Activated CD4-positive, alpha-beta memory T cell treated with anti-CD3 and anti-CD28 coated beads, Interleukin-2, amount 10 ng/mL, durations not matched to agents 7 days and 5 days (primary cell): ENCODE measurements at regions not wholly inside any gene's neighbourhood (a gene's known extent, or its start where the extent isn't known, plus 50 kb on each side); places are given as distances from the start of the nearest gene placed in this dataset.
"Not testable (repeated sequence)": the region's sequence is repeated elsewhere in the genome, so short reads cannot be mapped to it uniquely, and the experiment has no call there.

Experiments used
- CTCF ChIA-PET: fragments of 350-600 bp; sonication (Branson Sonifier 250); formaldehyde crosslinking; loops from one replicate; lab custom pipeline; 2021; ENCODE audit warnings: antibody characterized with exemption, inconsistent platforms; lab: Charles Lee
- POLR2A ChIA-PET: fragments of 350-600 bp; sonication (Branson Sonifier 250); formaldehyde crosslinking; loops from one replicate; lab custom pipeline; 2021; ENCODE audit warnings: antibody characterized with exemption; lab: Charles Lee
- DNase-seq: peaks from one replicate; pipeline ENCODE4 v3.0.0-alpha.2; 2020
- H3K27ac Mint-ChIP-seq: one replicate; pipeline ENCODE4 v1.8.0; 2021; ENCODE audit warnings: mild to moderate bottlenecking, mixed read lengths
- H3K27me3 Mint-ChIP-seq: one replicate; pipeline ENCODE4 v1.8.0; 2021; ENCODE audit warnings: mixed read lengths
- H3K36me3 Mint-ChIP-seq: one replicate; pipeline ENCODE4 v1.8.0; 2021; ENCODE audit warnings: low read depth, mixed read lengths
- H3K4me1 Mint-ChIP-seq: one replicate; pipeline ENCODE4 v1.8.0; 2021; ENCODE audit warnings: mixed read lengths
- H3K4me3 Mint-ChIP-seq: one replicate; pipeline ENCODE4 v1.8.0; 2021; ENCODE audit warnings: mild to moderate bottlenecking, mixed read lengths
- H3K9me3 Mint-ChIP-seq: one replicate; pipeline ENCODE4 v1.8.0; 2021; ENCODE audit warnings: mixed read lengths

DNA sequence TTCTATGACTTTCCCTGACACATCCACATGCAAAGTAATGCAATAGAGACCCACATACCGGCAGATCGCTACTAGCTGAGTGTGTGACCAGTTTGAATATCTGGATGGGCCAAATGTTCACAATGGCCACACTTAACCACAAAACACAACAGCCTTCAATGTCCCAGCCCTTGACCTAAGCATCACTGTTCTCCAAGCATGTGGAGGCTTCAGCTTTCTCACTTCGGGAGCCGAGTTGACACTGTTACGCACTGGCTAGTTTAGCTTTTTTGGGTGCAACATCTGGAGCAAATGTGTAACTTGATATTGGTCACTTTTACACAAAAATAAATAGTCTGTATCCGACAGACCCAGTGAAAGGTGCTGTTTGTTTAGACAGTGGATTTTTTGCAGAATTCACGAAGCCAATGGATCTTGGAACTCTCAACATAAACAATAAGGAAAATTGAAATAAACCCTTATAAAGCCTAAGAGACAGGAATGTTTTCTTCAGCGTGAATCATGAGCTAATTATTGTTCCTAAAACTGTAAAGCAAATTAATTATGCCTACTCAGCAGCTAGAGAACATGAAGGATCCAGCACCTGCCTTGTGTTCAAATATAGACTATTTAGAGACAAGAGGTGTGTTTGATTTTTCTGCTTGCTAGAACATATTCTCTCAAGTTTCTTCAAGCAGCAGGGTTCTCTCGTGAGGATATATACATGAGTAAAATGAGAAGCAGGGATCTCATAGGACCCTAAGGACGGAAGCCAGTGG is 117.6 kb upstream of the JCAD start:
- ChIA-PET CTCF (interaction anchor here (0.5 to 1.7 kb wide), 2 partner anchors 70 to 178 kb away, joined by 3 read pairs; no protein-coding TSS in a partner anchor), POLR2A (no interaction called here)
- Mint-ChIP-seq H3K4me3 (no peak overlapping the region), H3K27me3 (peaks cover 20% of the 10 kb centered on the region), H3K27ac (no peak overlapping the region), H3K4me1 (no peaks in the 10 kb centered on the region), H3K36me3 (no peaks in the 10 kb centered on the region), H3K9me3 (no peaks in the 10 kb centered on the region)
- no peak for DNase-seq

- H3K36me3 Mint-ChIP-seq, result no peaks in the 10 kb centered on the region
- POLR2A ChIA-PET, result no interaction called here
Measured at GRCh38 chr10:30176182-30176581, 116.8 kb upstream of the JCAD start.

GRCh38 chr10:30172673-30173072 is 113.3 kb upstream of the JCAD start:
- Mint-ChIP-seq H3K4me1 (peaks cover 9% of the 10 kb centered on the region), H3K36me3 (no peaks in the 10 kb centered on the region), H3K27me3 (peaks cover 29% of the 10 kb centered on the region), H3K27ac (no peak overlapping the region), H3K4me3 (no peak overlapping the region), H3K9me3 (no peaks in the 10 kb centered on the region)
- ChIA-PET POLR2A (no interaction called here), CTCF (no interaction called here)
- no peak for DNase-seq

More at GRCh38 chr10:30176182-30176581, 116.8 kb upstream of the JCAD start:
- CTCF ChIA-PET, result no interaction called here
- no peak for DNase-seq
- Mint-ChIP-seq H3K27ac (no peak overlapping the region), H3K4me1 (peaks cover 1% of the 10 kb centered on the region), H3K4me3 (no peak overlapping the region), H3K27me3 (peaks cover 21% of the 10 kb centered on the region), H3K9me3 (no peaks in the 10 kb centered on the region)

DNA sequence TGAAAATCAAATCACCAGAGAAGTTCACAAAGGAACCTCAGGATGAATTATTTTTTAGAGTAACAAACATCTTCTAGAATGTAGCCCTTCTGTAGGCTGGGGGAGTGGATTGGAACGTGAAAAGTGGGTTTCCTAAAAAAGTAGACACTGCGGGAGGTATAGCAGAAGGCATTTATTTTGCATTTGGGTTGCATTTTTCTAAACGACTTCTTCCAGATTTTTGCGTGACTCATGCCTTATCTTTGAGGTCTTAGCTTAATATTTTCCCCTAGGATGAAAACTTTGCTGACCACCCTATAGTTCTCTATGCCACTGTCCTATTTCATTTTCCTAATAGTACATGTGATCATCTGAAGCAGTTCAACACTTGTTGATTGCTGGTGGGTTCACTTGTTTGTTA is 112.7 kb upstream of the JCAD start:
- Mint-ChIP-seq H3K27me3 (peaks cover 29% of the 10 kb centered on the region), H3K36me3 (no peaks in the 10 kb centered on the region), H3K9me3 (no peaks in the 10 kb centered on the region), H3K4me1 (peaks cover 9% of the 10 kb centered on the region), H3K4me3 (no peak overlapping the region), H3K27ac (no peak overlapping the region)
- DNase-seq, result no peak
- ChIA-PET POLR2A (no interaction called here), CTCF (no interaction called here)

GRCh38 chr10:30171601-30172000 is 112.2 kb upstream of the JCAD start:
- H3K4me3 Mint-ChIP-seq, result no peak overlapping the region
- POLR2A ChIA-PET, result no interaction called here
- H3K36me3 Mint-ChIP-seq, result no peaks in the 10 kb centered on the region
- no peaks in the 10 kb centered on the region for H3K9me3 Mint-ChIP-seq
- CTCF ChIA-PET, result no interaction called here
- DNase-seq, result no peak
- H3K27ac Mint-ChIP-seq, result no peak overlapping the region
- H3K27me3 Mint-ChIP-seq, result peaks cover 31% of the 10 kb centered on the region
- peaks cover 9% of the 10 kb centered on the region for H3K4me1 Mint-ChIP-seq

DNA sequence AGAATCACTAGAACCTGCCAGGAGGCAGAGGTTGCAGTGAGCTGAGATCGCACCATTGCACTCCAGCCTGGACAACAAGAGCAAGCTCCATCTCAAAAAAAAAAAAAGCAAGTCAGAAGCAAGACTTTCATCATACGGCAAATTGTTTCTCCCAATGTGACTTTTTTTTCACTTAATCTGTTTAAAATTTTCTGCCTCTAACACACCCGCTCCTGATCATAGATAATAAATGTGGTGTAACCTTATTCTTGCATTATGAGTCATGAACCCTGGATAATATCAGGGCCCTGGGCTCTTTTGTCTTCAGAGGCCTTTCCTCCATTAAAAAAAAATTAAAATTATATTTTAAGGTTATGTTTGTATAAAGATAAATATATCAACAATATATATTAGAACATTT is 111.4 kb upstream of the JCAD start:
- Mint-ChIP-seq H3K4me1 (peaks cover 9% of the 10 kb centered on the region), H3K9me3 (no peaks in the 10 kb centered on the region), H3K4me3 (no peak overlapping the region), H3K27me3 (peaks cover 30% of the 10 kb centered on the region), H3K36me3 (no peaks in the 10 kb centered on the region), H3K27ac (no peak overlapping the region)
- CTCF ChIA-PET, result no interaction called here
- no peak for DNase-seq
- POLR2A ChIA-PET, result no interaction called here

- Mint-ChIP-seq H3K4me3 (no peak overlapping the region), H3K27ac (no peak overlapping the region), H3K4me1 (peaks cover 9% of the 10 kb centered on the region), H3K27me3 (peaks cover 34% of the 10 kb centered on the region), H3K36me3 (no peaks in the 10 kb centered on the region), H3K9me3 (no peaks in the 10 kb centered on the region)
- CTCF ChIA-PET, result no interaction called here
- POLR2A ChIA-PET, result no interaction called here
- DNase-seq, result no peak
Measured at GRCh38 chr10:30170146-30170545, 110.8 kb upstream of the JCAD start.

DNA sequence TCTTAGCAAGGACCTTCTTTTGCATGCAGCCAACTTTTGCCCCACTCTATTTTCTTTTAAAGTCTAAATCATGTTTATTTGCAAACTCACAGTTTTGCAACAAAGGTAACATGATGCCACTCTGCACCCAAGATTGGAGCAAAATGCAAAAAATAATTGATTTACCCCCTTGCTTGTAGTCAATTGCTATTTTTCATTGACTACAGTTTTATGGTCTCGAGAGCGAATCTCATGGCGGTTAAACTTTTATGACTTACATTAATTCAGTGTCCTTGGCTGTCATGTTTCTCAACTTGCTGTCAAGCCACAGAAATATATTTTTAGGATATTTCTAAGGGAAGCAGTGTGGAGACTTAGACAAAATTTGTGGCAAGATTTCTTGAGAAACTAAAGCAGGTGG is 110.0 kb upstream of the JCAD start:
- H3K27me3 Mint-ChIP-seq, result peaks cover 36% of the 10 kb centered on the region
- no peak overlapping the region for H3K4me3 Mint-ChIP-seq
- H3K36me3 Mint-ChIP-seq, result no peaks in the 10 kb centered on the region
- H3K9me3 Mint-ChIP-seq, result no peaks in the 10 kb centered on the region
- DNase-seq, result no peak
- CTCF ChIA-PET, result no interaction called here
- H3K4me1 Mint-ChIP-seq, result peaks cover 9% of the 10 kb centered on the region
- POLR2A ChIA-PET, result no interaction called here
- no peak overlapping the region for H3K27ac Mint-ChIP-seq

DNA sequence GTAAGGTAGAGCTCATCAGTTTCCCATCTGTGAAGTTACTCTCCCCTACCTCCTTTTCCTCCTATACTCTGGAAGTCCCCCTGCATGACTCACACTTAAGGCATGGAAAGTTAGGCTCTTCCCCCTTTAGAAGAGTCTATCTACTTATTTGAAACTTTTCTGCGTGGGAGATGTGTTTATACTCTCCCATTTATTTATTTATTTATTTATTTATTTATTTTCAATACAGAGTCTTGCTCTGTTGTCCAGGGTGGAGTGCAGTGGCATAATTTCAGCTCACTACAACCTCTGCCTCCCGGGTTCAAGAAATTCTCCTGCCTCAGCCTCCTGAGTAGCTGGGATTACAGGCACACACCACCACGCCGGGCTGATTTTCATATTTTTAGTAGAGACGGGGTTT is 107.5 kb upstream of the JCAD start:
- H3K4me1 Mint-ChIP-seq, result peaks cover 16% of the 10 kb centered on the region
- ChIA-PET POLR2A (no interaction called here), CTCF (no interaction called here)
- no peak for DNase-seq
- peaks cover 34% of the 10 kb centered on the region for H3K27me3 Mint-ChIP-seq
- no peak overlapping the region for H3K4me3 Mint-ChIP-seq
- H3K27ac Mint-ChIP-seq, result no peak overlapping the region
- H3K36me3 Mint-ChIP-seq, result no peaks in the 10 kb centered on the region
- no peaks in the 10 kb centered on the region for H3K9me3 Mint-ChIP-seq

- POLR2A ChIA-PET, result interaction anchor here (0.9 kb wide), 1 partner anchor 136 kb away, joined by 3 read pairs; no protein-coding TSS in a partner anchor
- Mint-ChIP-seq H3K4me3 (peak overlapping the region; percentile 8), H3K27me3 (peaks cover 35% of the 10 kb centered on the region)
- CTCF ChIA-PET, H3K9me3 Mint-ChIP-seq, H3K4me1 Mint-ChIP-seq, H3K27ac Mint-ChIP-seq, H3K36me3 Mint-ChIP-seq, DNase-seq: not testable (repeated sequence)
Measured at GRCh38 chr10:30163410-30163809, 104.0 kb upstream of the JCAD start.

- H3K27me3 Mint-ChIP-seq, result peaks cover 36% of the 10 kb centered on the region
- H3K36me3 Mint-ChIP-seq, H3K4me1 Mint-ChIP-seq, H3K4me3 Mint-ChIP-seq, DNase-seq, H3K9me3 Mint-ChIP-seq, CTCF ChIA-PET, H3K27ac Mint-ChIP-seq: not testable (repeated sequence)
- POLR2A ChIA-PET, result interaction anchor here (0.9 kb wide), 1 partner anchor 136 kb away, joined by 3 read pairs; no protein-coding TSS in a partner anchor
Measured at GRCh38 chr10:30162796-30163195, 103.4 kb upstream of the JCAD start.

DNA sequence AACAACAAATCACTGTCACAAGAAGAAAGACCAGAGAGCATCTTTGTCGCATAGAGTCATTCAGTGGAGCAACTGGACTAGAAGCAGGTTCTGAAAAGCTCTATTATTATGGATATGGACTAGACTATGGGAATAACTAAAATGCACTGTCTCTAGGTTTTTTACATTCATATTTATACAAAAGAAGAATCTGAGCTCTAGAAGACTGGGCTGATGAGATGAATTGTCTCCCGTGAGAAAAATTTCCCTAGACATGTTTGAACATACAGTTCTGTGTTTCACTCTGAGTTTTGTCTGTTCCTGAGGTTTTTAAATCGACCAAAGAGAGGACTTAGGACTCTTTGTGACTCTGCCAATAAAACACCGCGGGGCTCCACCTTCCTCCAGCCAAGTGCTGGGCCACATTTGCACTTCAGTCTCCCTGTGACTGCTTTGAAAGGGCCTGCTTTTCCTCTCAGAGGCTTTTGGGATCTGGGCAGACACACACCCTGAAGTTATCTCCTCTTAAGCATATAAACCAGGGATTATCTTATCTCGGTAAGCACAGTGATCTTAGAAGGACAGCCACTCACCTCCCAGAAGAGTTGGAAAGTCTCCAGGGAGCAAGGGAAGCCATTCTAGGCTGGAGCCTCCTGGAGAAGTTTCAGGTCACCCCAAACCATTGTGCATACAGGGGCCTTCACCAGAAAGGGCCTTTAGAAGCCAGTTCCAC is 101.0 kb upstream of the JCAD start:
- Mint-ChIP-seq H3K36me3 (no peaks in the 10 kb centered on the region), H3K27me3 (peaks cover 29% of the 10 kb centered on the region), H3K9me3 (no peaks in the 10 kb centered on the region), H3K4me3 (no peak overlapping the region), H3K4me1 (peaks cover 10% of the 10 kb centered on the region), H3K27ac (no peak overlapping the region)
- ChIA-PET CTCF (interaction anchor here (1.0 kb wide), 1 partner anchor 162 kb away, joined by 4 read pairs; no protein-coding TSS in a partner anchor), POLR2A (no interaction called here)
- no peak for DNase-seq

- H3K27ac Mint-ChIP-seq, H3K9me3 Mint-ChIP-seq, POLR2A ChIA-PET, H3K4me3 Mint-ChIP-seq, DNase-seq, H3K36me3 Mint-ChIP-seq: not testable (repeated sequence)
- Mint-ChIP-seq H3K4me1 (peaks cover 17% of the 10 kb centered on the region), H3K27me3 (peaks cover 24% of the 10 kb centered on the region)
- CTCF ChIA-PET, result interaction anchor here (1.0 kb wide), 1 partner anchor 161 kb away, joined by 4 read pairs; no protein-coding TSS in a partner anchor
Measured at GRCh38 chr10:30159614-30160013, 100.2 kb upstream of the JCAD start.
